Coronary artery (tissue), 2 donors: ENCODE measurements at regions not wholly inside any gene's neighbourhood (a gene's known extent, or its start where the extent isn't known, plus 50 kb on each side); places are given as distances from the start of the nearest gene placed in this dataset.

Source experiments
- DNase-seq: peaks from one replicate; pipeline ENCODE4 v3.0.0-alpha.2; 2017; ENCODE audit warnings: low spot score
- H3K27ac ChIP-seq, 2 donors: fragments of 200-600 bp; sonication (generic); one replicate each; pipeline ENCODE4 v1.5.1; 2016 to 2019
- H3K4me3 ChIP-seq: fragments of 200-600 bp; sonication (generic); 2 replicates; pipeline ENCODE4 v1.5.1; 2016; ENCODE audit warnings: mild to moderate bottlenecking, moderate library complexity
- CTCF ChIP-seq: fragments of 200-600 bp; sonication (generic); IDR thresholded peaks from one replicate; pipeline ENCODE4 v1.5.1; 2019; ENCODE audit warnings: antibody characterized with exemption

- peak; percentile 58 for DNase-seq
- no peak overlapping the region for H3K27ac ChIP-seq
- TF ChIP-seq CTCF: no peak
- no peak overlapping the region for H3K4me3 ChIP-seq
Observed at GRCh38 chr14:99029145-99029915, 242.7 kb downstream of the BCL11B start.

GRCh38 chr14:99029916-99030305 lies 242.1 kb downstream of the BCL11B start:
- no peak overlapping the region for H3K4me3 ChIP-seq
- DNase-seq: peak; percentile 55
- no peak overlapping the region for H3K27ac ChIP-seq
- TF ChIP-seq CTCF: no peak

DNA sequence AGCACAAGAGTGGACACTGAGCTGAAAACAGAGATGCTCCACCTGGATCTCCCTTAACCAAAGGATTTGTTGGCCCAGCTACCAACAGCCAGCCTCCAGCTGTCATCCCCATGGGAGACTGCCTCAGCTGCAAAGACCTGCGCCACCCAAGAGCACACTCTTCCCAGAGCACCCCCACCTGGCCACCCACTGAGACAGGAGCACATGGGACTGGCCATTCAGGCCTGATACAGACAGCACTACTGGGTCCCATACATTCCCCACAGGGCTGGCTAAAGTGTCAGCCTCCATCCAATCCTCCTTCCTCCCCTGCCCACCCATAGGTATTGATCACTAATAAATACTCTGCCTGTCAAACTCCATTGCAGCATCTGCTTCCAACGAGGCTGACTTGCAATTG lies 241.5 kb downstream of the BCL11B start:
- H3K27ac ChIP-seq: no peak overlapping the region
- peak; percentile 54 for DNase-seq
- no peak overlapping the region for H3K4me3 ChIP-seq
- TF ChIP-seq CTCF: no peak

GRCh38 chr14:99032759-99033158 lies 239.2 kb downstream of the BCL11B start:
- no peak overlapping the region for H3K27ac ChIP-seq
- TF ChIP-seq CTCF: no peak
- DNase-seq: peak; percentile 24
- H3K4me3 ChIP-seq: no peak overlapping the region

GRCh38 chr14:99033951-99034350 lies 238.0 kb downstream of the BCL11B start:
- DNase-seq: peak; percentile 62
- no peak for TF ChIP-seq CTCF
- Histone ChIP-seq H3K4me3 (no peak overlapping the region), H3K27ac (no peak overlapping the region)

DNA sequence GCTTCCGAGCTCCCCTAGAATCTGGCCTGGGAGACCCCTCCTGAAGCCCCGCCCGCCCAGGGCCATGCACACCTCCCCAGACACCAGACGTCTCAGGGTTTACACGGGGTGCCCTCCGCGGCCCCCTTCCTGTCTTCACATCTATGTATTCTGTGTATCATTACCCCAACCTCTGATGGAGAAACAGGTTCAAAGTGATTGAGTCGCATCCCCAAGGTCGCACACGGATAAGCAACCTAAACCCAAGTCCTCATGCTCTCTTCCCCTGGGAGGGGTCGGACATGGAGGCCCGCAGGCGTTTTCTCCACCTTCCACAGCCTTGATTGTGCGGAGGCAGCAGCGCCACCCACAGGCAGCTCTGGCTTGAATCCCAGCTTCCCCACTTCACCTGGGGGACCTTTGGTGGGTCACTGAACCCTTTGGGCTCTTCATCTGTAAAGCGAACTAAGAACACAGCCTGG lies 237.3 kb downstream of the BCL11B start:
- peak; percentile 65 for DNase-seq
- peak overlapping the region; percentile 67 for H3K4me3 ChIP-seq
- TF ChIP-seq CTCF: no peak
- peak overlapping the region in 1 of 2 donors; percentile 85 for H3K27ac ChIP-seq

DNA sequence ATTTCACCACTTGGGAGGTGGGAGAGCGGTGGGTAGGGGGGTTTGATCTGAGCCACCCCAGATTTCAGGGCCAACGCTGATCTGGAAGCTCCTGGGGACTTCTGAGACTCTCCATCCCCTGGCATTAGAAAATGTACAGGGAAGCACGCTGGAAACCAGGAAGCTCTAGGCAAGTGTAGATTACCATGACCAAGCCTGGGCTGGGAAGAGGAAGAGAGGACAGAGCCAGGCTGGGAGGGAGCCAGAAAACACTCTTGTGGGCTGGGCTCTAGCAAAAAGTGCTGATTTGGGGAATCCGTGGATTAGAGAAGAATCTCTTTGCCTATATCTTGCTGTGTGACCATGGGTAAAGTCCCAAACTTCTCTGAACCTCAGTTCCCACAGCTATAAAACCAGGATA lies 236.7 kb downstream of the BCL11B start:
- peak overlapping the region; percentile 67 for H3K4me3 ChIP-seq
- TF ChIP-seq CTCF: no peak
- peak overlapping the region; percentile 76 to 85 for H3K27ac ChIP-seq
- peak; percentile 76 for DNase-seq
